GM12878 (cell line): ENCODE measurements at regions not wholly inside any gene's neighbourhood (a gene's known extent, or its start where the extent isn't known, plus 50 kb on each side); places are given as distances from the start of the nearest gene placed in this dataset.

Experiments used
- ATAC-seq: fragments of 200-7000 bp; cut with Tn5 transposase; 3 replicates; pipeline ENCODE4 v1.9.1; 2020; ENCODE audit warnings: mild to moderate bottlenecking, moderate library complexity
- BruUV-seq: library from RNA; stranded (reverse); fragments of 400-500 nt; replicated peaks from 2 replicates; lab custom pipeline; 2021; lab: Mats Ljungman, UMichigan
- CTCF ChIA-PET: fragments of 300-600 bp; sonication (Branson Sonifier 250); formaldehyde crosslinking; extraction: SDS; loops from one replicate; lab custom pipeline; 2021; ENCODE audit warnings: inconsistent platforms; lab: Yijun Ruan, JAX
- POLR2A ChIA-PET: fragments of 350-600 bp; formaldehyde crosslinking; extraction: SDS; loops from one replicate; lab custom pipeline; 2021; ENCODE audit warnings: inconsistent platforms; lab: Charles Lee
- RAD21 ChIA-PET: fragments of 300-600 bp; sonication (Branson Sonifier 250); formaldehyde crosslinking; loops from one replicate; lab custom pipeline; 2023; ENCODE audit warnings: antibody characterized with exemption; ENCODE audit not compliant: unreplicated experiment; lab: Charles Lee
- SMC1A ChIA-PET: fragments of 300-600 bp; sonication (Branson Sonifier 250); formaldehyde crosslinking; loops from one replicate; lab custom pipeline; 2023; ENCODE audit not compliant: unreplicated experiment, uncharacterized antibody; lab: Charles Lee
- DNase-seq: peaks from one replicate; pipeline ENCODE4 v3.0.0-alpha.2; 2011; ENCODE audit warnings: low read depth, low spot score
- FAIRE-seq: peaks from 3 replicates; lab custom pipeline; 2011; peaks lifted over from hg19 to GRCh38; lab: Jason Lieb, UNC
- H2AFZ ChIP-seq: 2 replicates; pipeline ENCODE4 v1.6.0; 2011; ENCODE audit warnings: low read depth, low read length, control low read depth; ENCODE audit not compliant: control insufficient read depth
- H3K27ac ChIP-seq: 2 replicates; pipeline ENCODE4 v1.5.1; 2011; ENCODE audit warnings: control low read depth; ENCODE audit not compliant: control insufficient read depth, insufficient read depth
- H3K27me3 ChIP-seq, 2 experiments: replicated peaks in 1 of 2; 2 replicates each; pipeline versions ENCODE4 v1.6.0 to v1.6.1; 2011; ENCODE audit warnings: low read length in 1 of 2; ENCODE audit not compliant: control insufficient read depth in 2 of 2, insufficient read depth in 2 of 2
- H3K36me3 ChIP-seq, 2 experiments: 2 replicates each; pipeline ENCODE4 v1.5.1; 2011; ENCODE audit warnings: low read length in 1 of 2; ENCODE audit not compliant: control insufficient read depth in 2 of 2, insufficient read depth in 2 of 2
- H3K4me1 ChIP-seq: 2 replicates; pipeline ENCODE4 v1.6.1; 2011; ENCODE audit warnings: mild to moderate bottlenecking, low read length, moderate library complexity, mixed read lengths; ENCODE audit not compliant: control insufficient read depth, insufficient read depth
- H3K4me2 ChIP-seq: 2 replicates; pipeline ENCODE4 v1.6.0; 2011; ENCODE audit warnings: control low read depth; ENCODE audit not compliant: control insufficient read depth, insufficient read depth
- H3K4me3 ChIP-seq: fragments of 200-600 bp; sonication (generic); 2 replicates; pipeline ENCODE4 v1.5.1; 2016
- H3K79me2 ChIP-seq: 2 replicates; pipeline ENCODE4 v1.6.0; 2011; ENCODE audit warnings: low read length; ENCODE audit not compliant: control insufficient read depth, insufficient read depth
- H3K9ac ChIP-seq: 2 replicates; pipeline ENCODE4 v1.8.0; 2011; ENCODE audit warnings: low read length, control low read depth, mixed read lengths; ENCODE audit not compliant: control insufficient read depth, insufficient read depth
- H3K9me3 ChIP-seq: replicated peaks from 3 replicates; pipeline ENCODE4 v1.5.1; 2011; ENCODE audit warnings: mild to moderate bottlenecking, low read length; ENCODE audit not compliant: control insufficient read depth, insufficient read depth
- H4K20me1 ChIP-seq: 2 replicates; pipeline ENCODE4 v1.6.0; 2011; ENCODE audit not compliant: control insufficient read depth, insufficient read depth
- EP300 ChIP-seq, 2 experiments: fragments of 150-350 bp in 1 of 2; IDR thresholded peaks; 2 replicates each; pipeline ENCODE4 v1.6.1; 2011 to 2012; ENCODE audit warnings: low read depth in 2 of 2, low read length in 2 of 2, borderline replicate concordance in 1 of 2, improper control_type of control experiment in 1 of 2, inconsistent platforms in 1 of 2; ENCODE audit not compliant: control insufficient read depth in 1 of 2
- FOS ChIP-seq: IDR thresholded peaks from 3 replicates; pipeline ENCODE4 v1.6.1; 2011; ENCODE audit warnings: borderline replicate concordance; ENCODE audit not compliant: insufficient read length; ENCODE audit errors: extremely low read depth
- HDAC2 ChIP-seq: fragments of 200-600 bp; sonication (generic); IDR thresholded peaks from 2 replicates; pipeline ENCODE4 v1.6.1; 2017
- MEF2B ChIP-seq: fragments of 450-650 bp; IDR thresholded peaks from 2 replicates; pipeline ENCODE4 v1.6.1; 2018; ENCODE audit warnings: mild to moderate bottlenecking, moderate library complexity; ENCODE audit not compliant: partially characterized antibody, poor library complexity, severe bottlenecking
- NRF1 ChIP-seq: conservative IDR thresholded peaks from 2 replicates; pipeline ENCODE4 v1.6.1; 2011; ENCODE audit warnings: mild to moderate bottlenecking, low read depth, low read length, improper control_type of control experiment
- RAD21 ChIP-seq: IDR thresholded peaks from 2 replicates; pipeline ENCODE4 v1.6.1; 2011; ENCODE audit warnings: mild to moderate bottlenecking, low read depth, low read length, moderate library complexity; ENCODE audit not compliant: insufficient read depth
- RAD51 ChIP-seq: fragments of 450-650 bp; IDR thresholded peaks from 2 replicates; pipeline ENCODE4 v1.6.1; 2016; ENCODE audit warnings: moderate library complexity, mild to moderate bottlenecking, inconsistent platforms
- WGBS: methylation state at CpG from one replicate; pipeline ENCODE4 v1.1.6; 2016; ENCODE audit warnings: low lambda C conversion rate; ENCODE audit not compliant: insufficient replicate concordance, insufficient coverage; ENCODE audit errors: missing lambda C conversion rate; 5-methylcytosine and 5-hydroxymethylcytosine counted together
- in situ Hi-C: fragments of 300-500 bp; cut with MboI; formaldehyde crosslinking; loops from 9 replicates; pipeline ENCODE4 v1.14.3; 2018; ENCODE audit warnings: mixed read lengths
- intact Hi-C: fragments of 100-400 bp; cut with micrococcal nuclease; formaldehyde crosslinking; loops from one replicate; pipeline ENCODE4 v1.14.2; 2022; ENCODE audit not compliant: unreplicated experiment

DNA sequence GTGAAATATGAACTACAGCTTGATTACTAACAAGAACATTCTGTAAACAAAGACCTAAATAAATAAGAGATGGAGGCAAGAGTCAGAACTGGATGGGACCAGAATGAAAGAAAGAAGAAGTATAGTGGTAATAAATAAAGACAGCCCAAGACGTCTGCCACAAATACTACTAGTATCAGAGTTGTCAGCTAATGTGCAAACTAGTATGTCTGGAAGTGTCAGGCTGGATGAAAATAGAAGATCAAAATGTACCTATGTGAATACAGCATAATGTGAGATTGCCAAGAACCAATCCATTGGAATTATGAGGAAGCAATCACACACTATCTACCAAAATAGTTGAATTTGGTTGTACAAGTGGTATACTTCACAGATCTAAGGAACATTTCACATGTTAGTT, 353.0 kb downstream of the BTG1 start:
- Histone ChIP-seq H3K9me3 (no peaks in the 10 kb centered on the region), H2AFZ (no peak overlapping the region), H4K20me1 (no peaks in the 10 kb centered on the region), H3K27me3 (no peaks in the 10 kb centered on the region), H3K4me3 (no peak overlapping the region), H3K9ac (no peak overlapping the region), H3K79me2 (no peaks in the 10 kb centered on the region), H3K27ac (no peak overlapping the region), H3K4me1 (no peaks in the 10 kb centered on the region), H3K4me2 (no peak overlapping the region), H3K36me3 (no peaks in the 10 kb centered on the region)
- ChIA-PET RAD21 (no interaction called here), SMC1A (interaction anchor here (4.1 kb wide), 1 partner anchor 9 kb away, joined by 14 read pairs; no protein-coding TSS in a partner anchor), POLR2A (interaction anchor here (0.7 kb wide), 1 partner anchor 619 kb away, joined by 3 read pairs; no protein-coding TSS in a partner anchor), CTCF (interaction anchor here (1.5 to 2.0 kb wide), 2 partner anchors 18 to 19 kb away, joined by 3 to 6 read pairs; no protein-coding TSS in a partner anchor)
- intact Hi-C loops: no loop called here
- ATAC-seq (no peak), FAIRE-seq (peak; percentile 64), DNase-seq (no peak)
- TF ChIP-seq MEF2B (no peak), EP300 (IDR thresholded peaks at IDR 0.05; ENCODE audit: borderline replicate concordance in 1 of 2, control insufficient read depth in 1 of 2, low read depth in 2 of 2, low read length in 2 of 2) (no peak), HDAC2 (no peak), FOS (no peak), RAD51 (no peak), NRF1 (no peak), RAD21 (no peak)
- no TSS peak for BruUV-seq
- in situ Hi-C loops: no loop called here
- WGBS: 62% methylated on average over 1 of the region's 1 CpG
